OCI-LY7 (cell line): ENCODE measurements at regions not wholly inside any gene's neighbourhood (a gene's known extent, or its start where the extent isn't known, plus 50 kb on each side); places are given as distances from the start of the nearest gene placed in this dataset.

Experiments used
- EZH2phosphoT487 ChIP-seq: fragments of 200-600 bp; sonication (generic); IDR thresholded peaks from 2 replicates; pipeline ENCODE4 v1.6.1; 2018; ENCODE audit warnings: low read depth, borderline replicate concordance, mild to moderate bottlenecking, mixed run types, antibody characterized with exemption, low read length, moderate library complexity, mixed read lengths
- TF ChIP-seq, protein P1 (sequence below): fragments of 200-600 bp; sonication (generic); conservative IDR thresholded peaks from 2 replicates; pipeline ENCODE4 v1.5.1; 2014; ENCODE audit warnings: mild to moderate bottlenecking, antibody characterized with exemption, low read length, moderate library complexity, mixed read lengths

- TF ChIP-seq, protein P1, sequence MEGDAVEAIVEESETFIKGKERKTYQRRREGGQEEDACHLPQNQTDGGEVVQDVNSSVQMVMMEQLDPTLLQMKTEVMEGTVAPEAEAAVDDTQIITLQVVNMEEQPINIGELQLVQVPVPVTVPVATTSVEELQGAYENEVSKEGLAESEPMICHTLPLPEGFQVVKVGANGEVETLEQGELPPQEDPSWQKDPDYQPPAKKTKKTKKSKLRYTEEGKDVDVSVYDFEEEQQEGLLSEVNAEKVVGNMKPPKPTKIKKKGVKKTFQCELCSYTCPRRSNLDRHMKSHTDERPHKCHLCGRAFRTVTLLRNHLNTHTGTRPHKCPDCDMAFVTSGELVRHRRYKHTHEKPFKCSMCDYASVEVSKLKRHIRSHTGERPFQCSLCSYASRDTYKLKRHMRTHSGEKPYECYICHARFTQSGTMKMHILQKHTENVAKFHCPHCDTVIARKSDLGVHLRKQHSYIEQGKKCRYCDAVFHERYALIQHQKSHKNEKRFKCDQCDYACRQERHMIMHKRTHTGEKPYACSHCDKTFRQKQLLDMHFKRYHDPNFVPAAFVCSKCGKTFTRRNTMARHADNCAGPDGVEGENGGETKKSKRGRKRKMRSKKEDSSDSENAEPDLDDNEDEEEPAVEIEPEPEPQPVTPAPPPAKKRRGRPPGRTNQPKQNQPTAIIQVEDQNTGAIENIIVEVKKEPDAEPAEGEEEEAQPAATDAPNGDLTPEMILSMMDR, result no peak
- TF ChIP-seq EZH2phosphoT487, result no peak
Observed at GRCh38 chr11:115656041-115656440, 151.8 kb upstream of the CADM1 start.
